ENCODE measurements at regions not wholly inside any gene's neighbourhood (a gene's known extent, or its start where the extent isn't known, plus 50 kb on each side); places are given as distances from the start of the nearest gene placed in this dataset.

- no peak for TF ChIP-seq ZFX (IDR thresholded peaks at IDR 0.05; ENCODE audit: borderline replicate concordance)
- TF ChIP-seq, protein P1, sequence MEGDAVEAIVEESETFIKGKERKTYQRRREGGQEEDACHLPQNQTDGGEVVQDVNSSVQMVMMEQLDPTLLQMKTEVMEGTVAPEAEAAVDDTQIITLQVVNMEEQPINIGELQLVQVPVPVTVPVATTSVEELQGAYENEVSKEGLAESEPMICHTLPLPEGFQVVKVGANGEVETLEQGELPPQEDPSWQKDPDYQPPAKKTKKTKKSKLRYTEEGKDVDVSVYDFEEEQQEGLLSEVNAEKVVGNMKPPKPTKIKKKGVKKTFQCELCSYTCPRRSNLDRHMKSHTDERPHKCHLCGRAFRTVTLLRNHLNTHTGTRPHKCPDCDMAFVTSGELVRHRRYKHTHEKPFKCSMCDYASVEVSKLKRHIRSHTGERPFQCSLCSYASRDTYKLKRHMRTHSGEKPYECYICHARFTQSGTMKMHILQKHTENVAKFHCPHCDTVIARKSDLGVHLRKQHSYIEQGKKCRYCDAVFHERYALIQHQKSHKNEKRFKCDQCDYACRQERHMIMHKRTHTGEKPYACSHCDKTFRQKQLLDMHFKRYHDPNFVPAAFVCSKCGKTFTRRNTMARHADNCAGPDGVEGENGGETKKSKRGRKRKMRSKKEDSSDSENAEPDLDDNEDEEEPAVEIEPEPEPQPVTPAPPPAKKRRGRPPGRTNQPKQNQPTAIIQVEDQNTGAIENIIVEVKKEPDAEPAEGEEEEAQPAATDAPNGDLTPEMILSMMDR (IDR thresholded peaks at IDR 0.05), result no peak
- H3K27ac ChIP-seq, result no peak overlapping the region
Observed at GRCh38 chr13:26456650-26457049, 100.8 kb upstream of the WASF3 start.

- no peak overlapping the region for H3K27ac ChIP-seq
- no peak for TF ChIP-seq ZFX (IDR thresholded peaks at IDR 0.05; ENCODE audit: borderline replicate concordance)
Observed at GRCh38 chr13:26457212-26457611, 100.3 kb upstream of the WASF3 start.

DNA sequence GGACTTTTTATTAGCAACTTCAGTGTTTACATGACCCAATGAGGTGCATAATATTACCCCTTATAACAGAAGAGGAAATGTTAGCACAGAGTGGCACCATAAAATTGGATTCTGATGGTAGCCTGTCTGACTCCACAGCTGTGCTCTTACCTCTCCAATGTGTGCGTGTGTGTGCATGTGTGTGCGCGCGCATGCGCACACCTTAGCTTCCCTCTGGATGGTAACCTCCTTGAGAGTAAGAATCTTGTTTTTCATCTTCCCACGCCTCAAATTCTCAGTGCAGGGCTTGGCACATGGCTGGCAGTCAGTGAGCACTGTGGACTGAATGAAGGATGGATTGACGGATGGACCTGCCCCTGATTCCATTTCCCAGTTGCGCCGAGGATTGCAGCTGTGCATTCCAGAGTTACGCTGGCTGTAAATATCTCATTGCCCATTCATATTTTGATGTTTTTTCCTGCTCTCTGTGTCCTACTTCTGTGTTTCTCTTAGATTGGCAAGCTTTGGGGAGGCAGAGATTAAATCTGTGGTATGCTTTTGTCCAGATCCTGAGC is 99.2 kb upstream of the WASF3 start:
- no peak overlapping the region for H3K27ac ChIP-seq
- TF ChIP-seq, protein P1 (IDR thresholded peaks at IDR 0.05), result no peak
- no peak for TF ChIP-seq ZFX (IDR thresholded peaks at IDR 0.05; ENCODE audit: borderline replicate concordance)

DNA sequence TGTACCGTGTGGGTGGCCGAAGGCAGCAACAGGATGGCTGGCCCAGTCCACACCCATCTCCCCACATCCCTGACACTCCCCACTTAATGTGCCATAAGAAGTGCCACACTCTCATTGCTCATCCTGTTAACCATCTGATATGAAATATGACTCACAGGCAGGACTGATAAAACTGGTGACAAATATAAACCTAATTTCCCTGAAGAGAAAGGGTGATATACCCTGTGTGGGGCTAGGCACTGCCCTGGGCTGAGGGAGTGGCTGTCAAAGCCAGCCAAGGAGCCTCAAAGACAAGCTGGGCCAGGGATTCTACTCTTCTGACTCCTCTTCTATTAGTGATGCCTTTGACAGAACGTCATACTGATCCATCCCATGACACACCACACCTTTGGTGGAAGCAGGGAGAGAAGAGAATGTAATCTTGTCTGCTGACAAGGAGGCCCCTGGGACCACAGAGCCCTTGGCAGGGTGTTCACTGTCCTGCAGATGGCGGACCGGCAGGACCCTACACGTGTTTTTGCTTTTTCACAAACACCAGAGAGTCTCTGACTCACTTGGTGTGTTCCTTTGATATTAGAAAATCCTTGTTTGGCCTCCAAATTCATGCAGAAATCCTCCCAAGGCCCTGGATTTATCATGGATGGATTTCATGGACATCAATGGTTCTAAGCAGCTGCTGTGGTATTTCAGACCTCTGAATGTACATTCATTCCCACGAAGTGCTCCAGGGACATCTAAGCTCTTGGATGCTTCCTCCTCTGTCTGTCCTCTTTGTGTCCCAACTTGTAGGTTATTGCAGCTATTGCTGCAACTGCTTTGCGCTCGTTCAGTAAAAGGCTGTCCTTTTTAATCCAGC is 98.0 kb upstream of the WASF3 start:
- no peak overlapping the region for H3K27ac ChIP-seq
- no peak for TF ChIP-seq ZFX (IDR thresholded peaks at IDR 0.05; ENCODE audit: borderline replicate concordance)

- H3K27ac ChIP-seq, result no peak overlapping the region
- no peak for TF ChIP-seq ZFX (IDR thresholded peaks at IDR 0.05; ENCODE audit: borderline replicate concordance)
- TF ChIP-seq, protein P1 (IDR thresholded peaks at IDR 0.05), result no peak
Observed at GRCh38 chr13:26460648-26461047, 96.8 kb upstream of the WASF3 start.

DNA sequence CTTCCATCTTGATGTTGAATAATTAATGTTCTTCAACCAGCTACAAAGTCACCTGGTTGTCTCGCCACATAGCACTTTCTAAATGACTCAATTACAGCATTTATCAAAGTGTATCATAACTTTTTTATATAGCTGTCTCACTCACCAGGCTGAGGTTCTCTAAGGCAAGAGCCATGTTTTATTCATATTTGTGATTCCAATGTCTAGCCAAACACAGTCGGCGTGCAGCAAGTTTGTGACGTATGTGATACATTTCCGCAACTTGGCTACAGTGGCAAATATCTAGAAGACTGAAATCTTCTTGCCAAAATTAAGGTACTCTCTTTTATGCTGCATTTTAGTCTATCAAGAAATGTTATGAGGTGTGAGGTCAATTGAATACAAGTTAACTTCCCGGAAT is 94.2 kb upstream of the WASF3 start:
- TF ChIP-seq, protein P1 (IDR thresholded peaks at IDR 0.05), result no peak
- TF ChIP-seq ZFX (IDR thresholded peaks at IDR 0.05; ENCODE audit: borderline replicate concordance), result no peak
- no peak overlapping the region for H3K27ac ChIP-seq

DNA sequence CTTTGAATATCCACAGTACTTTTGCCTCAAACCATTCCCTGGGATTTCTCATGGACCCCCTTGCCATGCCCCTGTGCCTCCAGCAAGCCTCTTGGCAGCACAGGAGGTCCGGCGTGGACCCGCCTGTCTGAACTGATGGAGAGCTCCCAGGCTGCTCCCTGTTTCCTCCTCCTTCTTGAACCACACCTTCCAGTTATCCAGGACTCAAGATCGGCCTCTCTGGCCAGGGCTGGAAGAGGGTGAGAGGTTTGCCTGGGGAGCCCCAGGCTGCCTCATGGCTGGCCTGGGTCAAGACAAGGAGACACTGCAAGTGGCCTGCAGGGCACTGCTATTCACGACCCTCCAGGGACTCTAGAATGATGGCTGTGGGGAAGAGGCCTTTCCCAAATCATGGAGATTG is 93.6 kb upstream of the WASF3 start:
- TF ChIP-seq, protein P1 (IDR thresholded peaks at IDR 0.05), result no peak
- TF ChIP-seq ZFX (IDR thresholded peaks at IDR 0.05; ENCODE audit: borderline replicate concordance), result no peak
- no peak overlapping the region for H3K27ac ChIP-seq

GRCh38 chr13:26465514-26465913 is 92.0 kb upstream of the WASF3 start:
- no peak for TF ChIP-seq ZFX (IDR thresholded peaks at IDR 0.05; ENCODE audit: borderline replicate concordance)
- TF ChIP-seq, protein P1 (IDR thresholded peaks at IDR 0.05), result no peak
- H3K27ac ChIP-seq, result no peak overlapping the region

All from 22Rv1 (cell line).